GM13976 (cell line): ENCODE measurements at regions not wholly inside any gene's neighbourhood (a gene's known extent, or its start where the extent isn't known, plus 50 kb on each side); places are given as distances from the start of the nearest gene placed in this dataset.

Experiments
- DNase-seq: peaks from one replicate; pipeline ENCODE4 v3.0.0; 2012; ENCODE audit warnings: low spot score
- CTCF ChIP-seq: IDR thresholded peaks from 2 replicates; pipeline ENCODE4 v1.5.1; 2012; ENCODE audit warnings: borderline replicate concordance, mild to moderate bottlenecking; ENCODE audit not compliant: insufficient read depth; ENCODE audit errors: extremely low read depth, missing control alignments, control extremely low read depth
- in situ Hi-C: fragments of 300-500 bp; cut with MboI; formaldehyde crosslinking; loops from one replicate; pipeline ENCODE4 v1.12.0; 2022; ENCODE audit warnings: low sequenced_read_pairs, mixed read lengths, inconsistent platforms; ENCODE audit not compliant: unreplicated experiment

DNA sequence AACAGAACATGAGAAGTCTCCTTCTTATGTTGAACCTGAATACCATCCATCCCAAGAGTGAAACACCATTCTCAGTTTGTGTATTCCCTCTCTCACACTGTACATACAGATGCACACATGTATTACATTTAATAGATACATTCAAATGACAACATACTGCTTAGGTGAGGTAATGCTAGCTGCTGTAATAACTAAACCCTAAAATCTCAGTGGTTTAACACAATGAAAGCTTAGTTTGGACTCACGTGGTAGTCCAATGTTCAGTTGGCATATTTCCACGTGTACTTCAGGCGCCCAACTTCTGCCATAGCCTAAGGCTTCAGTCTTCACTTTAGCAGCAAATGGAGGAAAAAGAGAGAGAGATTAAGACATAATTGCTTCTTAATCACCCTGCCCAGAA, 351.1 kb upstream of the PMFBP1 start:
- no peak for TF ChIP-seq CTCF
- DNase-seq: no peak
- in situ Hi-C loops: loop anchor here (25.0 kb wide), 1 partner anchor 314 kb away; no protein-coding TSS in a partner anchor

DNA sequence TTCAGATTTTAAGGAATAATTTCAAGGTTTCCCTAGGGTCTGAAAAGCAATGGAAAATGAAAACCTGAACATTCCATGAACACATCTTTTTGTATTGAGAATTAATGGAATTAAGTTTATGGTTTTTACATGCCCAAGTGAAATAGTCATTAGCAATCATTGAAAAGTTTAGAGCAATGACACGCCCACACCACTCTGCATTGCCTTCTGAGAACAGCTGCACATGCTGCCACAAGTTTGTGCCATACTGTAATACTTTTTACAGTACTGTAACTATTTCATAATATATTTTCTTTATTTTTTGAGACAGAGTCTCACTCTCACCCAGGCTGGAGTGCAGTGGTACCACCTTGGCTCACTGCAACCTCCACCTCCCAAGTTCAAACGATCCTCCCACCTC, 345.2 kb upstream of the PMFBP1 start:
- in situ Hi-C loops: loop anchor here (25.0 kb wide), 1 partner anchor 320 kb away; no protein-coding TSS in a partner anchor
- DNase-seq: no peak
- no peak for TF ChIP-seq CTCF

DNA sequence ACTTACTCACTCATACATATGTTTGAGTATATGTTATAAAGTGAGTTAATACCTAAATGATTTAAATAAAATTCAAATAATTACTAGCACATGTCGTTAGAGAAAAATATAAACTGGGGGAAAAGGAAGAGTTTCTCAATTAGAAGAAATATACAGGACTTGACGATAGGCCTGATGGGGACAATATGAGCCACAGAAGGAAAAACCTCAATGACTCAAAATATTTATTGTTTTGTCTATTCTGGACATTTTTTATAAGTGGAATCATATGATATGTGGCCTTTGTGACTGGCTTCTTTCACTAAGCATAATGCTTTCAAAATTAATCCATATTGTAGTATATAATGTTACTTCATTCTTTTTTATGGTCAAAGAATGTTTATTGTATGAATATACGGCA, 339.2 kb upstream of the PMFBP1 start:
- TF ChIP-seq CTCF: no peak
- in situ Hi-C loops: loop anchor here (25.0 kb wide), 1 partner anchor 326 kb away; no protein-coding TSS in a partner anchor
- DNase-seq: no peak

DNA sequence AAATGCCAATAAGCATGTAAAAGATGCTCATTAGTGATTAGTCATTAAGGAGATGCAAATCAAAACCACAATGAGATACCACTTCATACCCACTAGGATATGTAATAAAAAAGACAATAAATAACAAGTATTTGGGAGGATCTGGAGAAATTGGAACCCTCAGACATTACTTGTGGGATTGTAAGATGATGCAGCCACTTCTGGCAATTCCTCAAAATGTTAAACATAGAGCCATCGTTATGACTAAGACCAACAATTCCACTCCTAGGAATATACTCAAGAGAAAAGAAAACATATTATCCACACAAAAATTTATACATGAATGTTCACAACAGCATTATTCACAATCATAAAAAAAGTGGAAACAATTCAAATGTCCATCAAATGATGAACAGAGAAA, 336.2 kb upstream of the PMFBP1 start:
- no peak for TF ChIP-seq CTCF
- DNase-seq: no peak
- in situ Hi-C loops: loop anchor here (25.0 kb wide), 1 partner anchor 329 kb away; no protein-coding TSS in a partner anchor

DNA sequence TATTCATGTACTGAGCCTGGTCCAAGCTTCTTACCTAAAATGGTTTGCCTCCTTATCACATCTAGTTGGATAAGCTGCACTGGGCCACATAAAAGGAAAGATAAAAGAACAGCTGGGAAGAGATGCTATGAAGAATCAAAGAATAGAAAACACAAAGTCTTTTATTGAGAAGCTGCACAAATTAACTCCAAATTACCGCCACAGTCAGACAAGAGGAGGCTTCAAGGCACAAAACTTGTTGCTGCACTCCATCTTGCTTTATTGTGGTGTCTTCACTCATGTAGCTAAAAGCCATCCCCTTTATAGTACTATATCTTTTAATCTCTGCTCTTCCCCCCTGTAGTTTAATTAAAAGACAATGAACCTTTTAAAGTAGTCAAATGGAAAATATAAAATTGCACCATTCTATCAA, 330.6 kb upstream of the PMFBP1 start:
- no peak for DNase-seq
- in situ Hi-C loops: loop anchor here (25.0 kb wide), 1 partner anchor 335 kb away; no protein-coding TSS in a partner anchor
- no peak for TF ChIP-seq CTCF

GRCh38 chr16:72501739-72502593, 330.0 kb upstream of the PMFBP1 start:
- in situ Hi-C loops: loop anchor here (25.0 kb wide), 1 partner anchor 335 kb away; no protein-coding TSS in a partner anchor
- DNase-seq: peak; percentile 64
- peak; percentile 86 for TF ChIP-seq CTCF
